ENCODE measurements at regions not wholly inside any gene's neighbourhood (a gene's known extent, or its start where the extent isn't known, plus 50 kb on each side); places are given as distances from the start of the nearest gene placed in this dataset.
"Not testable (repeated sequence)": the region's sequence is repeated elsewhere in the genome, so short reads cannot be mapped to it uniquely, and the experiment has no call there.

DNA sequence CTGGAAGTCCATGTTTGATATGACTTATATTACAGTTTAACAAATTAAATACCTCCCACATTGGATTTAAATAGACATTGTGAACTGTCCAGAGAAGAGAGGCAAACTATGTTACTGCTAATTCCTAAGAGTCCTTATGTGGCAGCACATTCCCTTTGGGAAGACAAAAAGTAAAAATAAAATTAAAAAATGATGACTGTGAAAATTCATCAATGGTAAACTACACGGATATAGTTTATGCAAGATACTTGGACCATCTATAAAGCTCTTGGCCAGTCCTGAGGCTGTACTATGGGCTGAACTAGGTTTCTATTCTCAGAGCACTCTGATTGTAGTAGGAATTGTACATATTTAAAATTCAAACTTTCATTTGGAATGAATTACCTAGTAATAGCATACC, 206.4 kb downstream of the LRRK2 start:
- no peak for DNase-seq

DNA sequence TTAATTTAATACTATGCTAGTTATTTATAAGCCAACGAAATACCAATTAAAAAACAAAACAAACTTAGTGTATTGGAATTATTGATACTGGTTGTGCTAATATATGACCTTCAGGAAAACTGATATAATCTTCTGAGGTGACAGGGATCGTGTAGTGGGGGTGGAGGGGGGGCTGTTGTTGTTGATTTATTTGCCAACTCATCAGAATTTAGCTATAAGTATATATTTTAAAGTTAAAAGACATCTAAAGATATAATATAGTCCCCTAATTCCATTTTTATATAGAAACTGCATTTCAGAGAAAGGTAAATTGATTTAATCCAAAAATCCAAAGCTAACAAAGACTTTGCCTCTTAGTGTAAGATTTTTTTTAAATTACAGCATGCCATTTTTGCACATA, 210.5 kb downstream of the LRRK2 start:
- no peak for DNase-seq

DNA sequence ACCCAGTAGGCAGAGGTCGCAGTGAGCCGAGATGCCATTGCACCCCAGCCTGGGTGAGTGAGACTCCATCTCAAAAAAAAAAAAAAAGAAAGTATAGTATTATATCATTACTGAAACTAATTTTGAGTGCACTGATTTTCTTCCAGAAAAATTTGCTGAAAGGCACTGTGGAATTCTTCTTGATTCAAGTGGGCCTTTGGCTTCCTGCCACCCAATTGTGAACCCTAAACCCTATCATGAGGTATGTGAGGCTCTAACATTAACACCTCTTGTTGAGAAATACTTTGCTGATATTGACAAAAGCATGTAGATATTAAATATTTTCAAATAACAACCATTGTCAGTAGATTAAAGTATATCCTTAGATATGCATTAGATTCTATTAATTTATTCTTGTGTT, 211.2 kb downstream of the LRRK2 start:
- DNase-seq: no peak

DNA sequence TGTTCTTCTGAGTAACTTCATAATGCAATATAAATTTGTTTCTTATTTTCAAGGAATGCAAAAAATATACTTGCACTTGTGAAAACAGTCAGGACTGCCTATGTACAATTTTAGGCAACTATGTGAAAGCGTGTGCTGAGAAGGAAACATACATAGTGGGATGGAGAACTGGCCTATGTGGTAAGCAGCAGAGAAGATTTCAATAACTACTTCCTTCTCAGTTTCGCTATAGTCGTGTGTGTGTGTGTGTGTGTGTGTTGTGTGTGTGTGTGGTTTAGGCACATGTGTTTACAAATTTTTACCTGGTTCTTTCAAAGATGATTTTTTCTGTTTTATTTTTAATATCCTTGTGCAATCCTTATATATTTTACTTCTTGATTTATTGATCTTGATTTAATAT, 211.8 kb downstream of the LRRK2 start:
- DNase-seq: no peak

DNA sequence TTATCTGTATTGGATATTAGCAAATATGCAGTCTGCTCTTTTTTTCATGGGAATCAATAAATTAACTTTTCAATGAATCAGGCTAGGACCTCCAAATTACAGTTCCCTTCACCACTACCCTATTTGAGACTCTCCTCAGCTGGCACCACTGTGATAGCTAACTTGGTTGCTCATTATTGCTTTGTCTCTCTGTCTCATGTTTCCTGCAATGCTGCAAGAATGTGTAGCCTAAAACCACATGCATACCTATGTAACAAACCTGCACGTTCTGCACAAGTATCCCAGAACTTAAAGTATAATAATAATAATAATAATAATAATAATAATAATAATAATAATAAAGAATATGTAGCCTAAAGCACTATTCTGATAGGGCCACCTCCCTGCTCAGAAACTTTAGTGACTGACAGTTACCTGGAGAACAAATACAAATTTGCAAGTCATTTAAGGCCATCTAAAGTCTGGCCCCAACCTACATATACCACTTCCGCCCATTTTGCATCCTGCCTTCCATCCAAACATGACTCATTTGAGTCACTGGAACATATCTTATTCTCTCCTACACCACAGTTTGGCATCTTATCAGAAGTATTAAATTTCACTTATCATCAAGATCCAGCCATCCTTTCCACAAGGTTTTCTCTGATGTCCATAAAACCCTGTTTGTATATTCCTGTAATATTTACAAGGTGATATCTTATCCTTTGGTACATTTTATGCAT, 215.1 kb downstream of the LRRK2 start:
- no peak for DNase-seq

DNA sequence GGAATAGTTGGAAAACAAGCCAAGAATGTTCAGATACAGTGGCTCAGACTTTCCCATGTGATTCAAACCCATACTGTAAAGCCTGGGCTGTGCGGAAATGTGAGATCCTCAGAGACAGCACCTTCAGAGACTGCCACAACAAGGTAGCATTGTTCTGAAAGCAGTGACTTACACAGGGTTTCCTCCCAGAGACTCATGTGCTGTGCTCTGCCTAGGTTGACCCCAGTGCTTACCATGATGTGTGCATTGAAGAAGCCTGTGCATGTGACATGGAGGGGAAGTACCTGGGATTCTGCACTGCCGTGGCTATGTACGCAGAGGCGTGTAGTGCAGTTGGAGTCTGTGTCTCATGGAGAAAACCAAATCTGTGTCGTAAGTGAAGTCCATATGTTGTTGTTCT, 219.4 kb downstream of the LRRK2 start:
- no peak for DNase-seq

DNA sequence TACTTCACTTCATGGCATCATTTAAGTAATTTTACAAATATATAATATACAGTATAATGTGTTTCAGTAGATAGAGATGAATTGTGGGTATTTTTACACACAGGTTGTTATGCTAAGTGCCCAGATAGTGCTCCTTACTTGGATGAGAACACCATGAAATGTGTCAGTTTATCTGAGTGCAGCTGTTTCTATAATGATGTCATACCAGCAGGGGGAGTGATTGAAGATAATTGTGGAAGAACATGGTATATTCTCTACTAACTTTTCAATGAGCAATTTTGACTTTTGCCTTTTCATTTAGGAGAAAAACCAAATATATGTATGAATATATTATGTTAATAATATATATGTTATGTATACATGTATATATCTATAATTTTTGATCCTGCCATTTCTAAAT, 221.6 kb downstream of the LRRK2 start:
- no peak for DNase-seq

DNA sequence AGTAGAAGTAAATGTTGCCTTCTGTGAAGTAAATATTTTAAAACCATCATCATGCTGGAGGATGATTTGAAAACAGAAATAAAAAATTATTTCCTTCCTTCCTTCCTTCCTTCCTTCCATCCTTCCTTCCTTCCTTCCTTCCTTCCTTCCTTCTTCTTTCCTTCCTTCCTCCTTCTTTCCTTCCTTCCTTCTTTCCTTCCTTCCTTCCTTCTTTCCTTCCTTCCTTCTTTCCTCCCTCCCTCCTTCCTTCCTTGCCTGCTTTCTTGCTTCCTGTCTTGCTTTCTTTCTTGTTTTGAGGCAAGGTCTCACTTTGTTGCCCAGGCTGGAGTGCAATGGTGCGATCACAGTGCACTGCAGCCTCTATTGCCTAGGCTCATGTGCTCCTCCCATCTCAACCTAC, 223.7 kb downstream of the LRRK2 start:
- not testable (repeated sequence) for DNase-seq

DNA sequence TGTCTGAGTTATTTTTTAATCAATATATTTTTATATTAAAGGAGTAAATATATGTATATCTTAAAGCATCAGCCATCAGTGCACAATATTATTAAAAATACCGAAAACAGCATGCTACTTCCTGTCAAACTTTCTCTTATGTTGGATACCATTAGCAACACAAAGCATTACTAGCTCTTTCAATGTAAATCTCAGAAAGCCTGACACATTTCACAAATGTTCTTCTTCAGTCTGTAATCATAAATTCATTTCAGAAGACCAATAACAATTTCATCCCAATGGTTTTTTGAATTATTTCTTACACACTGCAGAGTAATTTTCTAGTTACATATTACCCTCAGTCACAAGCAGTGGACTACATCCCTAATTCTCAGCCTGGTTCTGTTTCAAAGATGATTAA, 226.9 kb downstream of the LRRK2 start:
- DNase-seq: no peak

DNA sequence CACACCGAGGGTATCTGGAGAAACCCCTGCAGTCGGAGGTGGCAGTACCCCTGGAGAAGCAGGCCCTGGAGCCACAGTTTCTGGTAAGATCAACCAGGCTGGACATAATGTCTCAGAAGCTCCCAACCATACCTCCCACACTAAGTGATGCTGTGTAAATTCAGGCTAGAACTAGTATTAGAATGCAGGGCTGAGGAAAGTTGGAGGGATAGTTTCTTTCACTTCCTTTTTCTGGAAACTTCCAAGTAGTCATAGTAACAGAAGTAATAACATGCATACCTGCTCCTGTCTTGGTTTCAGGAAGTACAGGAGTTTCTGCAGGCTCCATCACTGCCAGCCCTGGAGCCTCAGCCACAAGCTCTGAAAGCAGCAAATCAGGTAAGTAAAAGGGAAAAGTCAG, 228.1 kb upstream of the CNTN1 start:
- no peak for DNase-seq

DNA sequence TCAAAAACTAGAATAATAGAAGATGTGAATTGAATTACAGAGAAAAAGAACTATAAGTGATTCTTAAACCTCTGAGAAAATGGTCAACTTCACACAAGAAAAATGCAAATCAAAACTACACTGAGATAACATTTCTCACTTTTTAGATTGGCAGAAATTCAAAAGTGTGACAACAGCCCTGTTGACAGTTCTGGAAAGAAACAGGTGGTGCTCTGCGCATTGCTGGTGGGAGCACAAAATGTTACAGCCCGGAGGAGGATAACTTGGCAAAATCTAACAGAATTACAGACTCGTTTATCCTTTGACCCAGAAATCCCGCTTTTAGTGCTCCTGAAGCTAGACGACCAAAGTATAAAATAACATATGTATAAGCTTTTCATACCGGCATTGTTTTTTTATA, 222.5 kb upstream of the CNTN1 start:
- no peak for DNase-seq

DNA sequence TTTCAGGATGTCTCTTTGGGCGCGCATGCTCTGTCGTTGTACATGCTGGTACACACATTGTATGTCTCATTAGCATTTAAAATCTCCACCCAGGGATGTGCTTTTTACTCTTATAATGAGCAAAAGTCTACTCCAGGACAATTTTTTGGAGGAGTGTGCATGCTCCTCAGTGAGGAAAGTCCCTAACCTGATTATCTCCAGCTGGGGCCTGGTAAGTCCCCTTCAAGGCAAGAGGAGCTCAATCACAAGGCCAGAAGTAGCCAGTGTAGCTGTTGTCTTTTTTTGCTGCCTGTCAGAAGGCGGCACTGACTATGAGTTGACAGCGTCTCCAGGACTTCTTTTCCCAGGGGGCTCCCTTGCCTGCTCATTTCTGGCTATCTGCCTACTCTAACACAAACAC, 218.3 kb upstream of the CNTN1 start:
- no peak for DNase-seq

DNA sequence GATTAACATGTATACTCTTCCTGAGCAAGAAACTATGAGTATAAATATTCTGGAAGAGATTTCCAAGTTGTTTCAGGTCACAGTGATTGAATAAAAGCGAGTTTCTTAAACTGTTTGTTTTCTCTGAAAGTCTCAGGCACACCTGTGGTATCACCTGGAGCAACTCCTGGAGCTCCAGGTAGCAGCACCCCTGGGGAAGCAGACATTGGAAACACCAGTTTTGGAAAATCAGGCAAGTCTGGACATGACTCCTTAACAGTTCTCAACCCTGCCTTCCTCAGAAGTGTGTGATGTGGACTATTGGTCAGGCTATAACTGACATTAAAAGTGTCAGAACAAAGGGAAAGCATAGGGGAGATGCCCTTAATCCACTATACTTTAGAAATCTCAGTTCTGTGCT, 217.6 kb upstream of the CNTN1 start:
- DNase-seq: no peak

DNA sequence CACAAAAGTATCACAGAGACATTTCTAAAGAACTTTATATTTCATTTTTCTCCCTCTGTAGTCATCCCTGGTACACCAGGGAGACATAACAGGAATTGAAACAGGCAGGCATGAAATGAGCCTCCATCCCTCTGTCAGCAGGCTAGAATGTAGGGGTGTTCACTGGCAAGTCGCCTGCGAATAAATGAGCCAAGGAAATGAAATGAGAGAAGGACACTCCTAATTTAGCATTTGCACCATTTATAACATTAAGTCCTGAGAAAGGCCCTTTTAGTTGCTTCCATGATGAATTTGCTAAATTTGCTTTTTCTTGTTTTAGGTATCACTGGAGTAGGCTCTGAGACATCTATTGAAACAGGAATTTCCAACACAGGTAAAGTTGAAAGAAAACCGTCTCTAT, 192.4 kb upstream of the CNTN1 start:
- DNase-seq: no peak

DNA sequence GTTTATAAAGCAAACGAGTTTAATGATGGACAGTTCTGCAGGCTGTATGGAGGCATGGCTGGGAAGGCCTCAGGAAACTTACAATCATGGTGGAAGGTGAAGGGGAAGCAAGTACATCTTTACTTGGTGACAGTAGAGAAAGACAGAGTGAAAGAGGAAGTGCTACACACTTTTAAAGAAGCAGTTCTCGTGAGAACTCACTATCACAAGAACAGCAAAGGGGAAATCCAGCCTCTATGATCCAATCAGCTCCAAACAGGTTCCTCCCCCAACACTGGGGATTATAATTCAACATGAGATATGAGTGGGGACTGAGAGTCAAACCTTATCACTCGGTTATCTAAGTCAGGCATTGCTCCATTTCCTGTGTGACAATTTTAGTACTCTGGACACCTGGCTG, 189.9 kb upstream of the CNTN1 start:
- DNase-seq: no peak

DNA sequence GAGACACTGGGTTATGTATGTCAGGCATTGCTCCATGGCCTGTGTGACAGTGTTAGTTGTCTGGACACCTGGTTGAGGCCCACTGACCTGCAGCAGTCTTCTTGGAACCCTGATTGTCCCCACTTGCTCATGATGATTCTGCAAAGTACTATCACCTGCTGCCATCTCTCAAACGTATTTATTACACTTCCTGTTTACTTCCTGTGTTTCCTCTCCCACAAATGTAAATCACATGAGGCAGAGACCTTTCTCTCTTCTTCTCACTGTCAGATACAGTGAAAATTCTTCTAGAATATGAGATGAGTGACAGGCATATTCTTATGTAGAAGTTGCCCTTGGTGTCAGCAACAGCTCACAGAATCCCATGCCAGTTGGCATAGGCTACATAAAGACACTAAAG, 186.9 kb upstream of the CNTN1 start:
- DNase-seq: no peak

DNA sequence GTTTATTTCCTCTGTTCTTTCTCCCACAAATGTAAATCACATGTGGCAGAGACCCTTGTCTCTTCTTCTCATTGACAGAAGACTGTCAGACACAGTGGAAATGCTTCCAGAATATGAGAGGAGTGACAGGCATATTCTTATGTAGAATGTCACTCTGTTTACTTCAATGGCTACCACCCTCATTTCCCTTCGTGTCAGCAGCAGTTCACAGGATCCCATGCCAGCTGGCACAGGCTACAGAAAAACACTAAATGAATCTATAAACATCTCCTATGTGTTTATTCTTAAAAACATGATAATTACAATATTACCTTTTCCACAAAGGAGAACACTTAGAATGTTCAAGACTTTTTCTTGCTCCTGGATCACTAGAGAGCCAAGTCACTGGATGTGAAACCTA, 183.8 kb upstream of the CNTN1 start:
- DNase-seq: no peak

DNA sequence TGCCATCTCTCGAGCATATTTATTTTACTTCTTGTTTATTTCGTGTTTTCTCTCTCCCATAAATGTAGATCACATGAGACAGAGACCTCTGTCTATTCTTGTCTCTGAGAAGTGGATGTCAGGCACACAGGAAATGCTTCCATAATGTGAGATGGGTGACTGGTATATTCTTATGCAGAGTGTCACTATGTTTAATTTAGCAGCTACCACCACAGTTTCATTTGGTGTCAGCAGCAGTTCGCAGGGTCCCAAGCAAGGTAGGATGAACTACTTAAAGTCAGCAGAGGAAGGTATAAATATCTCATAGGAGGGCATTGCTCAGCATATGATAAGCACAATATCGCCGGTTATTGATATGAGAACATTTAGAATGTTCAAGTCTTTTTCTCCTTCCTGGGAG, 180.9 kb upstream of the CNTN1 start:
- DNase-seq: no peak

DNA sequence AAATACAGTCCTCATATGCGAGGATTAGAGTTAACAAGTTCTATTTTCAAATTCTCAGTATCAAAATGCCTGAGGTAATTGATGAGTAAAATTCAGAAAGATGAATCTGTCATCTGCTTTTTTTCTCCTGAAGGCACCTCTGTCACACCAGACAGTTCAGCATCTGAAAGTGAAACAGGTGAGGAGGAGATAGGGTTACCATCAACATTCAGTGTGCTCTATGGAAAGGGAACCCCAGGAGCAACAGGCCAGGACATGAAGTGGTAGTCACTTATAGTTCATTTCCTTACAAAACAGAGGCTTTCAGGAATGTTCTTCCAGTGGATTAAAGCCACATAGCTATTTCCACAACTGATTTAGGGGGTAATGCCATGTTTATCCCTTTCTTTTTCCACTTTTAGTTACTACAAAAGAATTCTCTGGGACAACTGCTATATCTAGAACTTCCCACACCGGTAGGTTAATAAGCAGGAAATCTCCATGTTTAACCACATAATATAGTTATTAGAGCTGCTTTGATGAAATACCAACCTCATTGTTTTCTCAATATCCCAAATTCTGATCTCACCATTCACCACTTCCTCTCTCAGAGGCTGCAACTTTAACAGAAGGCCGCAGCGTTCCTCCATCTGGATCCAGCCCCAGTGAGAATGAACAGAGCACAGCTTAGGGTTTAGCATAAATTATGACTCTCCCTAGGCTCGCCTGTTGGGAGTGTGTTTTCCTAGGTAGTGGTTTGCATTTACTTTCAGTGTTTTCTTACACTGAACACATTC, 177.0 kb upstream of the CNTN1 start:
- DNase-seq: no peak

DNA sequence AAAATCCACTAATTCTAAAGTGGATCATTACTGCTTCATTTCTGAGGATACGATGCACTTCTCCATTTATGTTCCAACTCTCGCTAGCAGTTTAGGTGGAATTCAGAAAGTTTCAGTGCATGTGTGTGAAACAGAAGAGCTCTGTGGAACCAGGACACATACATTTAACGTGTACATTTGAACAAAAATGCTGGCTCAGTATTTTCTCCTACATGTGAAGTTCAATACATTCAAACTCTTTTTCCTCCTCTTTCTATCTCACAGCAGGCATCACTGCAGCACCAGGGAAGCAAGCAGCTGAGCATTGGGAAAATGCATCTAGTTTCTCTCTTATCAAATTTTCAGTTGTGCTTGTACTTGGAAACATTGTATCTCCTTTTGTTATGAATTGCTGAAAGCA, 169.4 kb upstream of the CNTN1 start:
- DNase-seq: no peak

DNA sequence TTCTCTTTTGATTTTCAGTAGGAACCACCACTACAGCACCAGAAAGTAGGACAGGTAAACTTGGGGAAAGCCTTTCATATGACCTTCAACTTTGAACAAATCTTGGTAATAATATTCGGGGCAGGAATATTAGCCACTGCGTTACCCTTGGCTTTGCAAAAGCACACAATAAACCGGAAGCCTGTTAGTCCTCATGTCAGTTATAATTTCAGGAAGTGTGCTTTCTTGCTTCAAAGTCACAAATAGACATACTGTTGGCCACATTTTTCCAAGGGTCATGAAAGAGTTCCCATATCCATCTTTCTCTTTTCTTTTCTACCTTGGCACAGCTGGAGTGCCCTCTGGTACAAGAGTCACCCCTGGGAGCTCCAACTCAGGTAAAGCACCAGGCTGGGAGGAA, 167.2 kb upstream of the CNTN1 start:
- no peak for DNase-seq

DNA sequence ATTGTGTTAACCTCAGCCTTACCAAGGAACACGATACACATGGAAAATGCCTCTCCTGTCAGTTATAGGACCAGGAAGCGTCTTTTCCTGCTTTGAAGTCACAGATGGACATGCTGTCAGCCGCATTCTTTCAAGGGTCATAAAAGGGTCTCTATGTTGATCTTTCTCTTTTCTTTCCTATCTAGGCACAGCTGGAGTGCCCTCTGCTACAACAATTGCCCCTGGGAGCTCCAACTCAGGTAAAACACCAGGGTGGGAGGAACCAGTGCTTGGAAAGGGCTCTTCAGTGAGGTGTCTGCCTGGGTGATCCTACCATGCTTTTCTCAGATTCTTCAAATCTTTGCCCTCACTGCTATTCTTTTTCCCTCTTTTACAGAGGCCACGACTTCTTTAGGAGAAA, 157.4 kb upstream of the CNTN1 start:
- DNase-seq: no peak

DNA sequence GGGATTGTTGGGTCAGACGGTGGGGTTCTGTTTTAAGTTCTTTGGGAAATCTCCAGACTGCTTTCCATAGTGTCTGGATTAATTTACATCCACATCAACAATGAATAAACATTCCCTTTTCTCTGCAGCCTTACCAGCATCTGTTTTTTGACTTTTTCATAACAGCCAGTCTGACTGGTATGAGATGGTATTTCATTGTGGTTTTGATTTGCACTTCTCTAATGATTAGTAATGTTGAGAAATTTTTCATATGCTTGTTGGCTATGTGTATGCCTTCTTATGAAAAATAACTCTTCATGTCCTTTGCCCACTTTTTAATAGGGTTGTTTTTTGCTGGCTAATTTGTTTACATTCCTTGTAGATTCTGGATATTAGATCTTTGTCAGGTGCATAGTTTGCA, 140.8 kb upstream of the CNTN1 start:
- no peak for DNase-seq

DNA sequence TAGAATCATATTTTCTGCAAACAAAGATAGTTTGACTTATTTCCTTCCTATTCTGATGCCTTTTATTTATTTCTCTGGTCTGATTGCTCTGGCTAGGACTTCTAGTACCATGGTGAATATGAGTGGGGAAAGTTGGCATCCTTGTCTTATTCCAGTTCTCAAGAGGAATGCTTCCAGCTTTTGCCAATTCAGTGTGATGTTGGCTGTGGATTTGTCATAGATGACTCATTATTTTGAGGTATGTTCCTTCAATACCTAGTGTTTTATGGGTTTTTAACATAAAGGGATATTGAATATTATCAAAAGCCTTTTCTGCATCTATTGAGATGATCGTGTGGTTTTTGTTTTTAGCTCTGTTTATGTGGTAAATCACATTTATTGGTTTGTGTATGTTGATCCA, 139.4 kb upstream of the CNTN1 start:
- DNase-seq: no peak

DNA sequence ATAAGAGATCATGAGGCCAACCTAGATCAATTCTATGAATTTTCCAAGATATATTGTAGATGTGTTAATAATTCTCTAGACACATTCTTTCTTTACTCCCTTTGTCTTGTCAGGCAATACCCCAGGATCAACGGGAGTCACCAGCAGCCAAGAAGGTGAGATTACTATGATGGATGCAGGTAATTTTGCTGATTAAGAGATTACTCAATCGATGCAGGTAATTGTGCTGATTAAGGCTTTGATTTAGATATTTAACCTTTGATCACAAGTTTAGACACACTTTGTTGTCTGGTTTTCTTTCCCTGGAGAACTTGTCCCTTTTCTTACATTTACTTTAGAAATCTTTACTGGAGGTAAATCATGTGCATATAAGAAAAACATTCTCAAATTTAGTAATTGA, 134.3 kb upstream of the CNTN1 start:
- DNase-seq: no peak

Measured in stimulated activated CD4-positive, alpha-beta T cell treated with anti-CD3 and anti-CD28 coated beads, Interleukin-4, amount 100 ng/mL, for 1 hour (primary cell).